DOHH2 (cell line): ENCODE measurements at regions not wholly inside any gene's neighbourhood (a gene's known extent, or its start where the extent isn't known, plus 50 kb on each side); places are given as distances from the start of the nearest gene placed in this dataset.

Experiments
- H3F3A ChIP-seq: fragments of 200-600 bp; sonication (generic), shearing (Covaris generic); 2 replicates; pipeline ENCODE4 v1.6.0; 2016; ENCODE audit warnings: antibody characterized with exemption, mild to moderate bottlenecking; ENCODE audit not compliant: control insufficient read depth, insufficient read depth
- H3K27ac ChIP-seq: fragments of 200-600 bp; sonication (generic); 2 replicates; pipeline ENCODE4 v1.5.1; 2014; ENCODE audit warnings: low read depth, mild to moderate bottlenecking, low read length, moderate library complexity
- H3K27me3 ChIP-seq: fragments of 200-600 bp; sonication (generic); 2 replicates; pipeline ENCODE4 v1.6.1; 2014; ENCODE audit warnings: mild to moderate bottlenecking, low read length, mixed read lengths; ENCODE audit not compliant: control insufficient read depth
- H3K36me3 ChIP-seq: fragments of 200-600 bp; sonication (generic); 2 replicates; pipeline ENCODE4 v1.6.1; 2014; ENCODE audit warnings: mild to moderate bottlenecking, low read length, moderate library complexity, mixed read lengths; ENCODE audit not compliant: control insufficient read depth
- H3K4me1 ChIP-seq: fragments of 200-600 bp; sonication (generic); 2 replicates; pipeline ENCODE4 v1.6.1; 2014; ENCODE audit warnings: mild to moderate bottlenecking, low read length, mixed read lengths; ENCODE audit not compliant: control insufficient read depth
- H3K4me2 ChIP-seq: fragments of 200-600 bp; sonication (generic); 2 replicates; pipeline ENCODE4 v1.6.0; 2014; ENCODE audit warnings: mild to moderate bottlenecking, low read length, moderate library complexity
- H3K4me3 ChIP-seq: fragments of 200-600 bp; sonication (generic); 2 replicates; pipeline ENCODE4 v1.5.1; 2014; ENCODE audit warnings: mild to moderate bottlenecking, low read length, mixed read lengths
- H3K79me2 ChIP-seq: fragments of 200-600 bp; sonication (generic); 2 replicates; pipeline ENCODE4 v1.6.1; 2014; ENCODE audit warnings: mild to moderate bottlenecking, low read length, mixed read lengths; ENCODE audit not compliant: control insufficient read depth
- H3K9me2 ChIP-seq: fragments of 200-600 bp; sonication (generic); replicated peaks from 2 replicates; pipeline ENCODE4 v1.6.1; 2014; ENCODE audit warnings: mild to moderate bottlenecking, low read length, mixed read lengths; ENCODE audit not compliant: control insufficient read depth
- H3K9me3 ChIP-seq: fragments of 200-600 bp; sonication (generic); 2 replicates; pipeline ENCODE4 v1.6.1; 2014; ENCODE audit warnings: antibody characterized with exemption, low read length, mixed read lengths; ENCODE audit not compliant: control insufficient read depth, insufficient read depth
- H4K20me1 ChIP-seq: fragments of 200-600 bp; sonication (generic); 2 replicates; pipeline ENCODE4 v1.6.0; 2014; ENCODE audit warnings: low read depth, mild to moderate bottlenecking, antibody characterized with exemption, low read length, moderate library complexity; ENCODE audit not compliant: control insufficient read depth, insufficient read depth
- EZH2phosphoT487 ChIP-seq: fragments of 200-600 bp; sonication (generic); IDR thresholded peaks from 2 replicates; pipeline ENCODE4 v1.6.1; 2017; ENCODE audit warnings: borderline replicate concordance, mild to moderate bottlenecking, antibody characterized with exemption, low read length, moderate library complexity, mixed read lengths
- TF ChIP-seq, protein P1 (sequence below): fragments of 200-600 bp; sonication (generic); IDR thresholded peaks from one replicate; pipeline ENCODE4 v1.5.1; 2014; ENCODE audit warnings: antibody characterized with exemption, mild to moderate bottlenecking, low read depth, low read length; ENCODE audit not compliant: poor library complexity, severe bottlenecking

DNA sequence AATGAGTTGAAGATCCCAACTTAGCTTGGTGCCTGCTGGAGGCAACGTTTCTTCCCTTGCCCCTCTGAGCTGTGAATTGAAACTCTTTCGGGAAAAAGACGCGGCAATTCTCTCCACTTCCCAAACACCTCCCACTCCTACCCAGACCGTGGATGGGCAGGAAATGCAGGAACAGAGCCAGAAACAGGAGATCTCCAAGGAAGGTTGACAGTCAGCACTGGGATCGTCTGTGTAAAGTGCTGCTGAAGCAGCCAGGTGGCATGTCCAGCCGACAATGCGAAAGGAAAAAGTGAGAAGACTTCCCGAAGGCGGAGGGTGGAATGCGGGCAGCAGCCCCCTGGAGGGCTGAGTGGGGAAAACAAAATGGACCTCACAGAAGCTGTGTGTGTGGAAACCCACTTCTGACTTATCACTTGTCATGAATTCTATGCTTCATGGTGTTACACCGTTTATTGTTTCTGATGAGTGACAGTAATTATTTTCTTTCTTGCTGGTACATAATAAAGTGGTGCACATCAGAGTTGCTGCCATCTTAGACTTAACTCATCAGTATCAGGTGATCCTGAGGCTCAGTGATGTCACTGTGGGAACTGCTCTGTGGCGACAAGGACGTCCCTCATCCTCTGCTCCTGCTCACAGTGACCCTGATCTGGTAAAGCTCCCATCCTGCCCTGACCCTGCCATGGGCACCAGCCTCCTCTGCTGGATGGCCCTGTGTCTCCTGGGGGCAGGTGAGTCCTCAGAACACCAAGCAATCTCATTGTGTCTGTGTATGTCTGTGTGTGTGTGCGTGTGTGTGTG lies 220.5 kb upstream of the PRSS1 start:
- H3K9me3 ChIP-seq, result no peaks in the 10 kb centered on the region
- H3K36me3 ChIP-seq, result no peaks in the 10 kb centered on the region
- no peaks in the 10 kb centered on the region for H3K9me2 ChIP-seq
- no peaks in the 10 kb centered on the region for H3K4me1 ChIP-seq
- no peaks in the 10 kb centered on the region for H4K20me1 ChIP-seq
- H3K27me3 ChIP-seq, result peaks cover 26% of the 10 kb centered on the region
- no peak overlapping the region for H3K4me3 ChIP-seq
- H3K79me2 ChIP-seq, result no peaks in the 10 kb centered on the region
- no peak for TF ChIP-seq EZH2phosphoT487
- TF ChIP-seq, protein P1, sequence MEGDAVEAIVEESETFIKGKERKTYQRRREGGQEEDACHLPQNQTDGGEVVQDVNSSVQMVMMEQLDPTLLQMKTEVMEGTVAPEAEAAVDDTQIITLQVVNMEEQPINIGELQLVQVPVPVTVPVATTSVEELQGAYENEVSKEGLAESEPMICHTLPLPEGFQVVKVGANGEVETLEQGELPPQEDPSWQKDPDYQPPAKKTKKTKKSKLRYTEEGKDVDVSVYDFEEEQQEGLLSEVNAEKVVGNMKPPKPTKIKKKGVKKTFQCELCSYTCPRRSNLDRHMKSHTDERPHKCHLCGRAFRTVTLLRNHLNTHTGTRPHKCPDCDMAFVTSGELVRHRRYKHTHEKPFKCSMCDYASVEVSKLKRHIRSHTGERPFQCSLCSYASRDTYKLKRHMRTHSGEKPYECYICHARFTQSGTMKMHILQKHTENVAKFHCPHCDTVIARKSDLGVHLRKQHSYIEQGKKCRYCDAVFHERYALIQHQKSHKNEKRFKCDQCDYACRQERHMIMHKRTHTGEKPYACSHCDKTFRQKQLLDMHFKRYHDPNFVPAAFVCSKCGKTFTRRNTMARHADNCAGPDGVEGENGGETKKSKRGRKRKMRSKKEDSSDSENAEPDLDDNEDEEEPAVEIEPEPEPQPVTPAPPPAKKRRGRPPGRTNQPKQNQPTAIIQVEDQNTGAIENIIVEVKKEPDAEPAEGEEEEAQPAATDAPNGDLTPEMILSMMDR, result no peak
- H3F3A ChIP-seq, result no peaks in the 10 kb centered on the region
- H3K4me2 ChIP-seq, result no peak overlapping the region
- H3K27ac ChIP-seq, result no peak overlapping the region

DNA sequence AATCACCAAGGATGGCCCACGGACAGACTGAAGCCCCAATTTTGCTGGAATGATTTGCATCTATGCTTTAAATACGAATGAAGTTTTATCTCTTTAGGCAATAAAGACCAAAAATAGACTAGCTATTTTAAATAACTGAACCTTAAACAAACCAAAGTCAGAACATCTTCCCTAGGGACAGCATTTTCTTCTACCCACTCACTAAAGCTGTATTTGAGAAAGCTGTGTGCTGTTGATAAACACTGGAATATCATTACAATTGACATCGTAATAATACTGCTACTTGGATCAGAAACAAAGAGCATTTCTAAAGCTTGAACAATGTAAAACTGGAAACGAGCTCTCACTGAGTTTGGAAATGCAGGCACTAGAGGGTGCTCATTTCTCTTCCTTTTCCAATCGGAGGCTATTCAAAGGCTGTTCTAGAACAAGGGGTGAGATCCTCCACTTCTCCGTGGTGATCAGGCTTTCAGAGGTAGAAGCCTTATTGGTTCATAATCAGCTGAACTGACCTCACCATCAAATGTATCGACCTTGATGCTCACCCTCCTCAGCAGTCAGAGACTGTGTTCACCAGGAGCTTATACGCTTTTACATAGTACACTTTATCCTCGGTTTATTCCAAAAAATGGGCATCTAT lies 225.3 kb upstream of the PRSS1 start:
- Histone ChIP-seq H3K9me3 (no peaks in the 10 kb centered on the region), H3K27ac (no peak overlapping the region), H4K20me1 (no peaks in the 10 kb centered on the region), H3K27me3 (peaks cover 16% of the 10 kb centered on the region; the same call in 1 of the 2 replicates), H3K79me2 (no peaks in the 10 kb centered on the region), H3F3A (no peaks in the 10 kb centered on the region), H3K36me3 (no peaks in the 10 kb centered on the region), H3K4me1 (no peaks in the 10 kb centered on the region), H3K9me2 (no peaks in the 10 kb centered on the region), H3K4me2 (no peak overlapping the region), H3K4me3 (no peak overlapping the region)
- TF ChIP-seq EZH2phosphoT487, result no peak
- TF ChIP-seq, protein P1, result no peak

DNA sequence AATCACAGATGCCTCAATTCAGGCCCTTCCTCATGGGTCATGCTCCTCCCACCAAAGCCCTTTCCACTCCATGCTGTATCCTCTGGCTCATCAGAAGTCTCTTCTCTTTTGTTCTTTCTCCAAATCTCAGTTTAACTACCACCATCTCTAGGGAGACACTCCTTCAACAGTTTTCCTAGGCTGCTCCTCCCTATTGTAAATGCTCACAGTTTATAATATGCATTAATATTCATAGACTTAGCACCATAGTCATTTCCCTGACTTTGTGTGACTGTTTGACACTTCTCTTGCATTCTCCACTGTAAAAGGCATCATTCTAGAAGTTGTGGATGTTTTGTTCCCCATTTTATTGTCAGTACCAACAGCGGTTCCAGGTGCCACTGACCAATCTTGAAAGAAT lies 226.5 kb upstream of the PRSS1 start:
- Histone ChIP-seq H3K27ac (no peak overlapping the region), H3K4me1 (no peaks in the 10 kb centered on the region), H4K20me1 (no peaks in the 10 kb centered on the region), H3K4me2 (no peak overlapping the region), H3K9me3 (no peaks in the 10 kb centered on the region), H3K36me3 (no peaks in the 10 kb centered on the region), H3K27me3 (peaks cover 19% of the 10 kb centered on the region; the same call in 1 of the 2 replicates), H3K9me2 (no peaks in the 10 kb centered on the region), H3F3A (no peaks in the 10 kb centered on the region), H3K4me3 (no peak overlapping the region), H3K79me2 (no peaks in the 10 kb centered on the region)
- no peak for TF ChIP-seq EZH2phosphoT487
- TF ChIP-seq, protein P1, result no peak
